Activated CD4-positive, alpha-beta T cell treated with anti-CD3 and anti-CD28 coated beads, Interleukin-2, amount 50 U/mL, for 24 hours (primary cell): ENCODE measurements at regions not wholly inside any gene's neighbourhood (a gene's known extent, or its start where the extent isn't known, plus 50 kb on each side); places are given as distances from the start of the nearest gene placed in this dataset.
A peak's percentile ranks its signal among the peaks of the same experiment; 100 is the strongest.

Experiments
- DNase-seq, 2 donors: peaks; one replicate each; pipeline ENCODE4 v3.0.0-alpha.2; 2020; ENCODE audit warnings: low read depth in 1 of 2, low spot score in 1 of 2

DNA sequence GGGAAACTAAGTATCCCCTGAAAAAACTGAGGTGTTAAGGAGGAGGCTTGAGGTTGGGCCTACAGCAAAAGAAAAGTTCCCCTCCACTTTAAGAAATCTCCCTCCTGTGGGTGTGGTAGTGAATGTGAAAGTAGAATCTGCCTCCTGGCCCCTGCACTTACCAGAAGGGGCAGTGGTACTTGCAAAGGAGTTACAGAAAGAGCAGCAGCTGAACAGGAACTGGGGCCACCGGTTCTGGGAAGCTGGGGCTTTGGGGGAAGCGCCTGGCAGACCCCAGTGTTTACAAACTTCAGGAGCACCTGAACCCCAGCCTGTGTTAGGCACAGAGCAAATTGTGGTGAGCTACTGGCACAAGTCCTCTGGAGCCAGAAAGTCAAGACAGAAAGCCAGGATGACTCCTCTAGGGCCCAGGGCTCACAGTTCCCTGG, 250.2 kb upstream of the FGGY start:
- DNase-seq, result peak in 1 of 2 donors; percentile 4

GRCh38 chr1:59051007-59051406, 245.9 kb upstream of the FGGY start:
- DNase-seq, result no peak

DNA sequence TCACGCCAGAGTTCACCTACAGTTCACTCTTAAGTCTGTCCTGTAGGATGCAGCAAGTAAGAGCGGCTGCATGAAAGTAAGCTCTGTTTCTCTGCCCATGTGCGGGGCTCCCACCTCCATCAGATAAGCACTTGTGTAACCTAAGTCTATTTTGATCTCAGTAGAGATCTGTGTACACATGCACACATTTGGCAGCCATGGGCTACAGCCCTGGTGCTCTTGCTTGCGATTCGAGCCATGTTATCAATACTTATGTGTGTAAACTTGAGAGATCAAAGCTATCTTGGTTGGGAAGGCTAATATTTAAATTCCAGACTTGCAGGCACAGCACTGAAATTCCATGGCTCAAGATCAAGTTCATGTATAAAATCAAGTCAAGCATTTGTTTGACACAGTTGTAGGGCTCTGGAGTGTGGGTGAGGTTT, 244.7 kb upstream of the FGGY start:
- no peak for DNase-seq

DNA sequence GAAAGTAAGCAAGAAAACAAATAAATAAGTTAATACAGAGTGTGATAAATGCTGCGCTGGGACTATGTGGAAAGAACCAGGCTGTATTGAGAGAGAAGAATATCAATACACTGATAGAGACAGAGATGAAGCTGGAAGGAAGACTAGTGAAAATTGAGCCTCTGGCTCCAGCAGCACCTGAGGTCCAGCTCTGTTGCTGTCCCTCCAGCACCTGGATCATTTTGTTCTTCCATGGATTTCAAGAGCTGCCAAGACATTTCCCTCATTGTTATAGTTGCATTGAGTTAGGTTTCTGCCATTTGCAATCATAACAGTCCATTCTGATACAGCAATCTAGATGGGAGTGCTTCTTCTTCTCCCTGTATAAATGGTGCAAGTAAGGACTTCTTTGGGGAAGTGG, 242.7 kb upstream of the FGGY start:
- no peak for DNase-seq

DNA sequence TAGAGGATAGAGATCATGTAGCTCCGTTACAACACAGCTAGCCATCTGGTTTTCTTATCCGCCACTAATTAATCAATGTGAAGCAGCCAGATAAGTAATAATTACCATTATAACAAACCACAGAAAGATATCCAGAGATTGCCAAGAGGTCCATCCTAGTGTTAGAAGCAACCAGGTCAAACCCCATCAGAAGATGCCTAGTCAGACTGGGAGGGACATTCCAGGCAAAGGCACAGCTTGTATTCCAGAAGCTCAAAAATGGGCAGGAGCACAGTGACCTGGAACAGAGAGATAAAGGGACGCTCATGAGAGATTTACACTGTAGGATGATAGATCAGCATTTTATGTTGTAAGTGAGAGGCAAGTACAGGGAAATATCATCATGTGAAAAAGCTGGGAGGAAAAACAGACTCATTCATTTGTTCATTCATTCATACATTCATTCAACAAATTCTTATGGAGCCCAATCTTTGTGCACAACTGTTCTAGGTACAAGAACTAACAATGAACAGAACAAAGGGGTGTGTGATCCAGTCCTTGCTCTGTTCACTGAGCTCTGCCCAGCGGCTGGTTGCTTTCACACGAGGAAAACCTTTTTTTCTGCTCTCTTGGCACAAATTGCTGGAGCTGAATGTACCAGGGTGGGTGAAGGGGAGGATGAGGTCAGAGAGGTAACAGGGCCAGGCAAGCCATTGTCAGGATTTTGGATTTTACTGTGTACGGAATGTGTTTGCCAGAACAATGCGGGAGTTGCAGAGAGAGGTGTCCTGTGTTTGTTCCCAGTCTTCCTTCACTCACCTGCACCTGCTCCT, 240.8 kb upstream of the FGGY start:
- DNase-seq, result no peak

GRCh38 chr1:59057211-59057694, 239.6 kb upstream of the FGGY start:
- DNase-seq, result no peak

DNA sequence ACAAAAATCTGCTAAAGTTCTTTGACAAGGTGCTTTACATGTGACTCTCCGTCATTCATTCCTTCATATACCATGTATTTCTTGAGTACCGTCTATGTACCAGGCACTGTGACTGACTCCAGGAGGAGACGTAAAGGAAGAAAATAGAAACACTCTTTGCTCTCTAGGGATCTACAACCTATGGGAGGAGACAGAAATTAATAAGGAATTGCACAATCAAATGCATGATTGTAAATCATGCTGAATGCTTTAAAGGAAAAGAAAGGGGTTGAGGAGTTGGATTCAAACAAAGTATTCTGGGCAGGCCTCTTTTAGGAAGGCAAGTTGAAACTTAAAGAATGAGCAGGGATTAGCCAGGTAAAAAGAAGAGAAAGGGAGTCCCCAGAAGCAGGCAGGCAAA, 239.1 kb upstream of the FGGY start:
- no peak for DNase-seq

DNA sequence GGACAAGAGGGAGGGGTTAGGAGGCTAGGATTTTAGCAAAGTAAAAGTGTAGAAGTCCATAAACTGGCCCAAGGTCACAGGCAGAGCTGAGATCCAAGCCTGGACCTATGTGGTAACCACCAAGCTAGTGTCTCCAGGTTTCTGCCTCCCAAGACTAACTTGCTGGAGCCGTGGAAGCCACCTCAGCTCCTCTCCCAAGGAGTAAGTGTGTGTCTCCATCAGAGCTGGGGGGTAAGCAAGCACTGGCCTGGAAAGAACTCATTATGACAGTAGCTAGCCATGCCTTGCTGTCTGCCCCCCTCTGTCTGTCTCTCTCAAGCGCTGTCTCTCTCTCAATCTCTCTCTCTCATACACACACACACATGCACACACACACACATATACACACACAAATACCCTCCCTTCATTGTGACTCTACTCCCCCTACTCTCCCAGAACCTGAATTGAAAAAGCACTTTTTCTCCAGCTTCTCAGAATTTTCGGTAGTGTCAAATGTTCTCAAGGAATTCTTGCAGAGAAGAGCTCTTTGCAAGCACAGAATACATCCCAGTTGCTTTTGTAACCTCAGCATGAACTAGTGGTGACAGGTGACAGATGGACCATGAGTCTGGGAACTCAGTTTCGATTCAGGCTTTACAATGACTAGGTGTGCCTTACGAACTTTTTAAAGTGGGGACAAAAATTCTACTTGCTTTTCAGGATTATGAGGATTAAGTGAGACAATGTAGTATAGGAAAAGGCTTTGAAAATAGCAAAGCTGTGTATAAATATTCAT, 238.0 kb upstream of the FGGY start:
- no peak for DNase-seq

GRCh38 chr1:59061876-59062275, 235.0 kb upstream of the FGGY start:
- DNase-seq, result no peak

GRCh38 chr1:59062743-59063142, 234.2 kb upstream of the FGGY start:
- DNase-seq, result no peak

- DNase-seq, result no peak
These were observed 233.4 kb upstream of the FGGY start for GRCh38 chr1:59063501-59063900.

GRCh38 chr1:59064592-59064991, 232.3 kb upstream of the FGGY start:
- DNase-seq, result no peak

GRCh38 chr1:59066236-59066635, 230.7 kb upstream of the FGGY start:
- DNase-seq, result no peak

DNA sequence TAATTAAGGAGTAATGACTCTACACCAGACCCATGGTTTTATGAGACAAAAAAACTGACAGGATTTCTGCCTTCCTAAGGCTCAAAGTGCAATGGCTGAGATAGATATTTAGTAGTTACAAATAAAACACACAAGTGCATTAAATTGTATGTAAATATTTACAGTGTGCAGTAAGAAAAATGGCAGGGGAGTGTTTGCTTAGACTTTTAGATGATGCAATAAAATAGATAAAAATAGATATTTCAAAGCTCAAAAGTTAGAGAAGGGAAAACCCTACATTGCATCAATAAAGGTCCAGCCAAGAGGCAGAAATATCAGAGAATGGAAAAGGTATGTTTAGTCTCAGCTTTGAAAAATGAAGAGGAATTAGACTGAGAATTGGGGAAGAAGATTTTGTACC, 226.3 kb upstream of the FGGY start:
- no peak for DNase-seq

DNA sequence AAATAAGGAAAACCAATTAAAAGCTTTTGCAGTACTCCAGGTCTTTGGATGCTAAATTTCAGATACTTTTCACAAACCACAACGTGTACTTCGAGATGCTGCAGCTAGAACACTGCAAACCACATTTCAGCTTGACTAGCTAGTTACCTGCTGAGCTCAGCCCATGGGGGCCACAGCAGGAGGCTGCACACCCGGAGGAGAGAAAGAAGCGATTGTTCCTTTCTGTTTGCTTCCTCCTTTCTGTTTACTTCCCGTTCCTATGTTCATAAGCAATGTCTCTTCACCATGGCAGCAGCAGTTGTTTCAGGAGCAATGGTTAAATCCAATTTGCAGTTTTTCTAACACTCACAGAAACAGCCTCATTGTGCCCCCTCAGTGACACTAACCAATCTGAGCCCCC, 225.6 kb upstream of the FGGY start:
- DNase-seq, result no peak

- DNase-seq, result no peak
These were observed 224.9 kb upstream of the FGGY start for GRCh38 chr1:59071876-59072582.

DNA sequence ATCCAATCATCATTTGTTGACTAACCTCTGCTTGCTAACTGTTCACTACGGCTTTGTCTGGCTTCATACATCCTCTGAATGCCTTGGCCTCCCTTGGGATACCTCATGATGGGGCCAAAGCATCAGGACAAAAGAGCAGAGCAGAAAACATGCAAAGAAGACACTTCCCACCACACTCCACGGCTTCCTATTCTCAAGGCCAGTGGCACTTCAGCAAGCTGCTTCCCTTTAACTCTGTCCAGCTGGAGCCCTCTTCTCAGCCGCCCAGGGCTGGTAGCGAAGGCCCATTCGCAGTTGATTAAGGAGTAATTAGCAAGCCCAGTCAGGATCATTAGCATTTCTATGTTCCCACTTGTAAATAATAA, 224.3 kb upstream of the FGGY start:
- no peak for DNase-seq

- DNase-seq, result no peak
These were observed 222.3 kb upstream of the FGGY start for GRCh38 chr1:59074598-59074997.

GRCh38 chr1:59075021-59075420, 221.9 kb upstream of the FGGY start:
- no peak for DNase-seq

DNA sequence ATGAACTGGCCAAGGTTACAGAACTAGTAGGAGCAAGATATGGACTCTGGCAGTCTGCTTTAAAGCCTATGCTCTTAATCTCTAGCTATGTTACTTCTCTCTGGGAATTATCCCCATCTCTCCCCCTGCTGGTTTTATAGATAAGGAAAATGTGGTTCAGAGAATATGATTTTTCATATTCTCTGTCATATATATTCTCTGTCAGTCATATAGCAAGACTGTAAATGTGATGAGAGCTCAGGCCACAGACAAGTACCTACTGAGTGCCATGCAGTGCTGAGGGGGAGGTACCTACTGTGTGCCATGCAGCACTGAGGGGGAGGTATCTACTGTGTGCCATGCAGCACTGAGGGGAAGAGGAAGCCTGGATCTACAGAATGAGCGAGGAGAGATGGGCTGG, 220.3 kb upstream of the FGGY start:
- no peak for DNase-seq

DNA sequence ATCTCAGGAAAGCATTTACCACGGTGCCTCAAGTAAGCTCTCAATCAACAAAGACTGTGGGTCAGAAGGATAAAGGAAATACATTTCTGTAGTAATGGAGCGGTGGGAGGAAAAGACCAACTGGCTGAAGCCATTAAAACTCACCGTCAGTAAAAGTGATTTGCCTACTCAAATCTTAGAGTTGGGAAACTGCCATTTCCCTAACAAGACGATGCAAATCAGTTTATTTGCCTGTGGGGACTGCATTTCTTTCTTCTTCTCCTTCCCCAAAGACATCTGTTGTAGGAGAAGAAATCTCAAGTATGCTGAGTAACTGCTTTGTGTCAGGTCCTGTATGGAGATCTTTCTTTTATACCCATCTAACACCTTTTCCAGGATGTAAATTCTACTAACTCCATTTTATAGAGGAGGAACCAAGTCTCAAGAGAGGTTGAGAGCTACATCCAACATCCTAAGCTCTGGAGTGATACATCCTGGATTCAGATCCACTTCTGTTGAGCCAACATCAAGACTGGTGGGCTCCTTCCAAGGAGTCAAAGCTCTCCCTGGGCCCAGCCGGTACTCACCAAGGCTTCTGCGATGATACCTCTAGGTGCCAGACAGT, 219.3 kb upstream of the FGGY start:
- DNase-seq, result no peak
